TTC549 (cell line): ENCODE measurements at regions not wholly inside any gene's neighbourhood (a gene's known extent, or its start where the extent isn't known, plus 50 kb on each side); places are given as distances from the start of the nearest gene placed in this dataset.

Source experiments
- FAIRE-seq: peaks from 2 replicates; lab custom pipeline; 2012; peaks lifted over from hg19 to GRCh38; lab: Jason Lieb, UNC

- no peak for FAIRE-seq
Measured at GRCh38 chr2:14273650-14274049, 358.9 kb upstream of the LRATD1 start.

GRCh38 chr2:14284244-14284643 is 348.3 kb upstream of the LRATD1 start:
- FAIRE-seq: no peak

GRCh38 chr2:14285812-14286211 is 346.7 kb upstream of the LRATD1 start:
- no peak for FAIRE-seq

GRCh38 chr2:14288016-14288415 is 344.5 kb upstream of the LRATD1 start:
- FAIRE-seq: no peak

GRCh38 chr2:14292964-14293363 is 339.6 kb upstream of the LRATD1 start:
- FAIRE-seq: no peak

GRCh38 chr2:14297340-14297739 is 335.2 kb upstream of the LRATD1 start:
- no peak for FAIRE-seq

GRCh38 chr2:14297906-14298305 is 334.6 kb upstream of the LRATD1 start:
- no peak for FAIRE-seq

- FAIRE-seq: no peak
Measured at GRCh38 chr2:14301331-14301730, 331.2 kb upstream of the LRATD1 start.

- FAIRE-seq: no peak
Measured at GRCh38 chr2:14303366-14304115, 329.0 kb upstream of the LRATD1 start.

GRCh38 chr2:14304326-14304725 is 328.2 kb upstream of the LRATD1 start:
- no peak for FAIRE-seq

GRCh38 chr2:14306268-14306861 is 326.2 kb upstream of the LRATD1 start:
- no peak for FAIRE-seq

GRCh38 chr2:14313341-14313740 is 319.2 kb upstream of the LRATD1 start:
- no peak for FAIRE-seq

- FAIRE-seq: no peak
Measured at GRCh38 chr2:14316594-14316993, 315.9 kb upstream of the LRATD1 start.

GRCh38 chr2:14321357-14321756 is 311.2 kb upstream of the LRATD1 start:
- no peak for FAIRE-seq

GRCh38 chr2:14322306-14322705 is 310.2 kb upstream of the LRATD1 start:
- FAIRE-seq: no peak

- FAIRE-seq: no peak
Measured at GRCh38 chr2:14324308-14324707, 308.2 kb upstream of the LRATD1 start.

GRCh38 chr2:14330884-14331283 is 301.6 kb upstream of the LRATD1 start:
- FAIRE-seq: no peak

GRCh38 chr2:14336759-14337382 is 295.6 kb upstream of the LRATD1 start:
- FAIRE-seq: no peak

- FAIRE-seq: no peak
Measured at GRCh38 chr2:14340703-14341102, 291.8 kb upstream of the LRATD1 start.

- FAIRE-seq: no peak
Measured at GRCh38 chr2:14342313-14342712, 290.2 kb upstream of the LRATD1 start.

- FAIRE-seq: no peak
Measured at GRCh38 chr2:14344355-14344754, 288.2 kb upstream of the LRATD1 start.

- no peak for FAIRE-seq
Measured at GRCh38 chr2:14348247-14348646, 284.3 kb upstream of the LRATD1 start.

- no peak for FAIRE-seq
Measured at GRCh38 chr2:14350856-14351255, 281.7 kb upstream of the LRATD1 start.

- FAIRE-seq: no peak
Measured at GRCh38 chr2:14352067-14352466, 280.4 kb upstream of the LRATD1 start.
